ACHN (cell line): ENCODE measurements at regions not wholly inside any gene's neighbourhood (a gene's known extent, or its start where the extent isn't known, plus 50 kb on each side); places are given as distances from the start of the nearest gene placed in this dataset.
"Not testable (repeated sequence)": the region's sequence is repeated elsewhere in the genome, so short reads cannot be mapped to it uniquely, and the experiment has no call there.

Experiments
- DNase-seq: peaks from one replicate; pipeline ENCODE4 v3.0.0-alpha.2; 2015
- in situ Hi-C: cut with HindIII; loops from 2 replicates; pipeline ENCODE4 v1.10.0; 2017; ENCODE audit warnings: low sequenced_read_pairs, low pct_ligation_motif_present, low pct_unique_long_range_greater_than_20kb

DNA sequence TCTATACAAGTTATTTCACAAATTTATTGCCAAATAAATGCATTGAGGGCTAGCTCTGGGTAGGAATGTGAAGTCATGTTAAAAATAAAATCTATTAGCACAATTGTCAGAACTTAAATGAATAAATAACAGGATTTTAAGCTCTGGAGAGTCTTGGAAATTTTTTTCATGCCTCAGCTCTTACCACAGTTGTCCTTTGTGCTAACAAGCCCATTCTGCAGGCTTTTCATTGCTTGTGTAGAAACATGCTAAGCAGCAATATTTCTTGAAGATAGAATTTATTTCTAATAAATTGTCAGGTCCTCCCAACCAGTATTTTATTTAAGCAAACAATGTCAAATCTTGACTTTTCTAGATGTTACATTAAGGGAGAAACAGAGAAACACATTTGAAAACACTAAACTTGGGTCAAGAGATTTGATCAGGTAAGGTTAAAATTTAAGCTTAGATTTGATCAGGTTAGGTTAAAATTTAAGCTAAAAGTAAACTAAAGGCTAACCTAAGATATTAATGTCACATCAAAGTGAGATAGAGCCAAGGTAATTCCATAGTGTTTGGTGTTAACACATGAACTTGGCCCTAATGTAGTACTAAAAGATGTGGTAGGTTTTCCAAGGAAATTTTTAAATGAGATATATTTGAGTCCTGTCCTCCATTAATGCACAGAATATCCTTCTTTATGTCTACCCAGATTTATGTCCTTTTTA, 179.1 kb upstream of the IL1RAPL1 start:
- in situ Hi-C loops = no loop called here
- DNase-seq = no peak

DNA sequence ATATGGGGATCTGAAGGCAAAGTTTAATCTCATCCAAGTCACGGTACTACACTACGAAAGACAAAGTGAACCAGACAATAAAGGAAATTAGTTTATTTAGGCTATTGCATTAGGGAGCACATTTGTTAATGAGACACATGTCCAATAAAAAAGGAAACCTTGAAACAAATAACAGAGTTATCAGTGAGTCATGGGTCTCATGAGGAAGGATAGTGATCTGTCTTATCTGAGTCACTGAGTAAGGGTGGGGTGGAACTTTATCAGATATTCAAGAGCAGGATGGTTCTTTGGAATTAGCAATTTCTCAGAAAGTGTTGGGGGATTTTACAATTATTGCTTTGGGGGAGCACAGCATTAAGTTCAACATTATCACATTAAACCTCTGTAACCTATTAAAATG, 188.9 kb upstream of the IL1RAPL1 start:
- DNase-seq = no peak

GRCh38 chrX:28391528-28391927, 195.7 kb upstream of the IL1RAPL1 start:
- in situ Hi-C loops = no loop called here
- DNase-seq = no peak

More for the DNA sequence above, 188.9 kb upstream of the IL1RAPL1 start:
- in situ Hi-C loops = no loop called here

GRCh38 chrX:28379103-28379502, 208.1 kb upstream of the IL1RAPL1 start:
- DNase-seq = no peak
- in situ Hi-C loops = no loop called here

GRCh38 chrX:28367649-28368048, 219.6 kb upstream of the IL1RAPL1 start:
- DNase-seq, in situ Hi-C loops: not testable (repeated sequence)

DNA sequence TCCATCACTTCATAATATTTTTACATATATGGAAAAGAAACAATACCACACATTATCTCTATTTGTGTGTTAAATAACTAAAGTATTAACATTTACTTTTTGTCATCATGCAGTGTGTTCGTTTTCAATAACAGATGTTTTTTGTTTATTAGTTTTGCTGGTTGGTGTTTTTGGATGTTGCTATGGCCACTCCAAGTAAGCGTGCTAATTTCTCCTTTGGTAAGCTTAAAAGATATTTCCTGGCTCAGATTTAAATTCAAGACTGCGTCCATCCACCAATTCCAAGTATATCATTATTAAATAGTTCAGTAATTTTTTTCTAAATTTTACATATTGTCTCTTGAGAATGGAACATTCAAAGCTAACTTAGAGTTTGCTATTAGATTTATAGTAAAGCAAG, 235.4 kb upstream of the IL1RAPL1 start:
- in situ Hi-C loops = no loop called here
- DNase-seq = no peak

DNA sequence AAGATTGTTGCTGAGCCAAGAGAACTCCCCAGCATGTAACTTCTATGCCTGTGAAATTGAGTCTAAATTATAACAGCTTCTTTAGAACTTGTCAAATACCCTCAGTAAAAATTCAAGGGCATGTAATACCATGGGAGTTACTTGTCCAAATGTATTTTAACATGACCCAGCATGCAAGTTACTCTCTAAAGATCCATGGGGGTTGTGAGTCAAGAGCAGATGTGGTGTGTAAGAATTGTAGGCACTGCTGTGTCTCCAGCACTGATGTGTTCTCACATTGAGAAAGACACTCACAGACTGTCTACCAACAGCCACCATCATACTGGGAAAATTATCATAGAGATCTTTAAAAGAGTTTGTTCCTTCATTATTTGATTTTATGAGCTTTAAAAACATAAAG, 237.4 kb upstream of the IL1RAPL1 start:
- no peak for DNase-seq
- in situ Hi-C loops = no loop called here

DNA sequence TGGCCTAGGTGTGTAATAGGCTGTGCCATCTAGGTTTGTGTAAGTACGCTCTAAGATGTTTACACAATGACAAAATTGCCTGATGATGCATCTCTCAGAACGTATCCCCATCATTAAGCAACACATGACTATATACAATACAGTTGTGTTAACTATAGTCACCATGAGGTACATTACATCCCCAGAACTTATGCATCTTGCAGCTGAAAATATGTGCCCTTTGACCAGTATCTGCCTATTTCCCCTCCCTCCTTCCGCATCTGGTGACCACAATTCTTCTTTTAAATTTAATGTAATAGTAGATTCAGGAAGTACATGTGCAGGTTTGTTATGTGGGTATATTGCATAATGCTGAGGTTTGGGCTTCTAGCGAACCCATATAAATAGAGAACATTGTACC, 239.8 kb upstream of the IL1RAPL1 start:
- no peak for DNase-seq
- in situ Hi-C loops = no loop called here

- DNase-seq = no peak
- in situ Hi-C loops = no loop called here
Observed at GRCh38 chrX:28329156-28329555, 258.1 kb upstream of the IL1RAPL1 start.

DNA sequence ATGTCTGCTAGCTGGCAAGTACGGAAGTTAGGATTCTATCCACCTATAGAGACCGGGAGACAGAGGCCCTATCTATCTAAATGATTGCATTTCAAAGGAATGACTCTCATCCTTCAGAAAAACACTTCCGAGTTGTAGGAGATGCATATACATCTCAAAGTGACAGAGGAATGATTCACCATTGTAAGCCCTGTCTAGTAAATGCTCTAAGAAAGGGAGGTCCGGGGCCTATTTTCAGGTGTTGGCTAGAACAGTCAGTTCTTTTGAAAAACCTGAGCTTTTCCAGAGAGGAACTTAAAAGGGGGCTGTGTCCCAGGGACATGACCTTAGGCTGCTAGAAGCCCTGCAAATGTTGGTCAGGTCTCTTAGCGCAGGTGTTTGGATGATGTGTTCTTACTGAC, 262.9 kb upstream of the IL1RAPL1 start:
- DNase-seq = no peak
- in situ Hi-C loops = no loop called here

GRCh38 chrX:28321286-28321685, 266.0 kb upstream of the IL1RAPL1 start:
- in situ Hi-C loops = no loop called here
- DNase-seq = no peak

DNA sequence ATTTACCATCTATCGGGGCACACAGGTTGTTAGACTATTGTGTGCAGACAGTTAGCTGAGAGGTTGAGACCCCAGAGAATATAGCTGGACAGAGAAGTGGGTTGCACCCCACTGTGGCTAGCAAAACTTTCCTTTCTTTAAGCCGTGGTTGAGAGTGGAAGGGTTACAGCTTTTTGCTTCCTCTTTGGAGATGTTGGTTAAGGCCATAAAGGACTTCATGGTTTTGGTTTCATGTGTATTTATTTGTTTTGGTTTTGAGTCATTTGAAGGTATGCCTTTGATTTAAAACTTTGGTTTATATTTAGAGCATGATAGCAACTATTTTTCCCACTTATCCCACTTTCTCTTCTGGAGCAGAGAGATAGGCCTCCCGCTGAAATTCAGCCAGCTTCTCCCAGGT, 274.3 kb upstream of the IL1RAPL1 start:
- in situ Hi-C loops = no loop called here
- DNase-seq = no peak

- in situ Hi-C loops = no loop called here
- no peak for DNase-seq
Observed at GRCh38 chrX:28312259-28312658, 275.0 kb upstream of the IL1RAPL1 start.

- in situ Hi-C loops = no loop called here
- no peak for DNase-seq
Observed at GRCh38 chrX:28311466-28311865, 275.8 kb upstream of the IL1RAPL1 start.

- in situ Hi-C loops = no loop called here
- DNase-seq = no peak
Observed at GRCh38 chrX:28303486-28303885, 283.8 kb upstream of the IL1RAPL1 start.

DNA sequence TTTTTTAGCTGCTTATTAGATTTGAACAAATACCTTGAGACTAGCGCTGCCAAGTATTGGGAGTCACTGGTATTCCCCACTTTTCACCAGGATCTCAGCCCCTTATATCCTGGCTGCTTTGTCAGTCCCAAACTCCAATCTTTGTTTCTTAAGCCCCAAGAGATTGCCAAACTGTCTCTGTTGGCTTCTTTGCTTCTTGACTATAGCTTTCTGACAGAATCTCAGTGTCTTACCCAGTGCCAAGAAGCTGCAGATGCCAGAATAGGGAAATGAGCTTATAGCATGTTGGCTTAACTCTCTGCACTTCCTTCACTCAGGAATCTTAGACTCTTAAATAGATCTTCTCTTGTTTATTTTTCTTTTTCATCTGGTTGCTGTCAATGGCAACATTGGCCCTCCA, 297.5 kb upstream of the DCAF8L1 start:
- DNase-seq = no peak
- in situ Hi-C loops = no loop called here

- DNase-seq = no peak
- in situ Hi-C loops = no loop called here
Observed at GRCh38 chrX:28278251-28278650, 297.0 kb upstream of the DCAF8L1 start.

DNA sequence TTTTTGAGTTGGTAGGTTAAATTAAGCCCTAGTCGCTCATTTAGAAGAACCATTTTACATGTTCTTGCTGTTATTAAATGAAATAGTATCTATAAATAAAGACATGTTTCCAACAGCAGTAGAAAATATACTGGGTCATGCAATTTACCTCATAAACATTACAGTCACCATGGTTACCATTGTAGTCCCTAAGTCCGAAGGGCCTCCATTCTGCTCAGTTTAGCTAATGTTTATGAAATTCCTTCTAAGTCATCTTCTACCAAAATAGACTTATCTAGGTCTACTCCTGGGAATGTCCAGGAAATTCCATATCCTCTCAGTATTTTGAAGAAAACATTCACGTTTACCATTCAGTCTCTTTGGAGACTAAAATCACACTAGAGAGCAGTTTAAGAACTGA, 292.5 kb upstream of the DCAF8L1 start:
- in situ Hi-C loops = no loop called here
- DNase-seq = no peak

DNA sequence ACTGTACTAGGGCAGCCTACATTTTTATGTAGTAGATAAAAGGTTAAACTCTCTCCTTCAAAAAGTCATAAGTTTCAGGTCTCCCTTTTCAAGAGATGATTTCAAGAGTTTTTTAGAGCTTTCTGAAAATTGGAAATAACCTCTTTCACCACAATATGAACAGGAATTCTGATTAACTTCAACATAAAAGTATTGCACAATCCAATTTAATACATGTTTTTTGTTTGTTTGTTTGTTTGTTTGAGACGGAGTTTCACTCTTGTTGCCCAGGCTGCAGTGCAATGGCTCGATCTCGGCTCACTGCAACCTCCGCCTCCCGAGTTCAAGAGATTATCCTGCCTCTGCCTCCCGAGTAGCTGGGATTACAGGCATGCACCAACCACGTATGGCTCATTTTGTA, 265.4 kb upstream of the DCAF8L1 start:
- no peak for DNase-seq
- in situ Hi-C loops = no loop called here

DNA sequence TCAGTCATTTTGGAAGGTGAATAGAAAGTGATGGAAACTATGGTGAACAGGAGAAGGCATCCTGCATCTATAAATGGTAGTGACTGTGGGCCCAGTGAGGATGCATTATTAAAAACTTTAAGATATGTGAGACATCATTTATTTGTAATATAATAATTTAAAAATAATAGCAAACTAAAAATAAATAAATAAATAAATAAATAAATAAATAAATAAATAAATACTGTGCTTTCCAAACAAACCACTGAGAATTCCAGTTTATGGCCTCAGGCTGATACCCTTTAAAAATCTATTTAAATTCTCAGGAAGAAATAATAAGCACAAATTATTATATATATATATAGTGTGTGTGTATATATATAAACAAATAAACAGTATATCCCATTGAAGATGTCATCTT, 248.0 kb upstream of the DCAF8L1 start:
- no peak for DNase-seq
- in situ Hi-C loops = no loop called here

- no peak for DNase-seq
- in situ Hi-C loops = no loop called here
Observed at GRCh38 chrX:28225513-28225912, 244.3 kb upstream of the DCAF8L1 start.
